ENCODE measurements at regions not wholly inside any gene's neighbourhood (a gene's known extent, or its start where the extent isn't known, plus 50 kb on each side); places are given as distances from the start of the nearest gene placed in this dataset.

DNA sequence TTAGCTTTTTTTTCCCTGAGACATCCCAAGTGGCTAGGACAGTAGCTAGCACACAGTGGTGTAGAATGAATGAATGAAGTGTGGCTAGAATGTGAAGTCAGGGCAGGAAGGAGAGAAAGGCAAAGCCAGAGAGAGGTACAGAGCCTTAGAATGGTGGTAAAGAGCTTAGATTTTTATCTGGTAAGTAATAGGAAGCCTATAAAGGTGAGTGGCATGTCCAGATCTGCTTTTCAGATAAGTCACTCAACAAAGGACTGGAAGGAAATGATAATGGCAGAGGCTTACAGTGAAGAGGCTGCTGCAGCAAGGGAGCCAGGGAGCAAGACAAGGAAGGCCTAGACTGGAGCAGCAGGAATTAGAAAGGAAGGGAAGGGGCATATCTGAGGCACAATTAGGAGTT lies 96.0 kb upstream of the PRDM1 start (continued):
- TF ChIP-seq, protein P1, sequence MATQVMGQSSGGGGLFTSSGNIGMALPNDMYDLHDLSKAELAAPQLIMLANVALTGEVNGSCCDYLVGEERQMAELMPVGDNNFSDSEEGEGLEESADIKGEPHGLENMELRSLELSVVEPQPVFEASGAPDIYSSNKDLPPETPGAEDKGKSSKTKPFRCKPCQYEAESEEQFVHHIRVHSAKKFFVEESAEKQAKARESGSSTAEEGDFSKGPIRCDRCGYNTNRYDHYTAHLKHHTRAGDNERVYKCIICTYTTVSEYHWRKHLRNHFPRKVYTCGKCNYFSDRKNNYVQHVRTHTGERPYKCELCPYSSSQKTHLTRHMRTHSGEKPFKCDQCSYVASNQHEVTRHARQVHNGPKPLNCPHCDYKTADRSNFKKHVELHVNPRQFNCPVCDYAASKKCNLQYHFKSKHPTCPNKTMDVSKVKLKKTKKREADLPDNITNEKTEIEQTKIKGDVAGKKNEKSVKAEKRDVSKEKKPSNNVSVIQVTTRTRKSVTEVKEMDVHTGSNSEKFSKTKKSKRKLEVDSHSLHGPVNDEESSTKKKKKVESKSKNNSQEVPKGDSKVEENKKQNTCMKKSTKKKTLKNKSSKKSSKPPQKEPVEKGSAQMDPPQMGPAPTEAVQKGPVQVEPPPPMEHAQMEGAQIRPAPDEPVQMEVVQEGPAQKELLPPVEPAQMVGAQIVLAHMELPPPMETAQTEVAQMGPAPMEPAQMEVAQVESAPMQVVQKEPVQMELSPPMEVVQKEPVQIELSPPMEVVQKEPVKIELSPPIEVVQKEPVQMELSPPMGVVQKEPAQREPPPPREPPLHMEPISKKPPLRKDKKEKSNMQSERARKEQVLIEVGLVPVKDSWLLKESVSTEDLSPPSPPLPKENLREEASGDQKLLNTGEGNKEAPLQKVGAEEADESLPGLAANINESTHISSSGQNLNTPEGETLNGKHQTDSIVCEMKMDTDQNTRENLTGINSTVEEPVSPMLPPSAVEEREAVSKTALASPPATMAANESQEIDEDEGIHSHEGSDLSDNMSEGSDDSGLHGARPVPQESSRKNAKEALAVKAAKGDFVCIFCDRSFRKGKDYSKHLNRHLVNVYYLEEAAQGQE (IDR thresholded peaks at IDR 0.05; ENCODE audit: unreplicated experiment), result no peak
- TF ChIP-seq STAT1 (IDR thresholded peaks at IDR 0.05; ENCODE audit: unreplicated experiment), result no peak
- TF ChIP-seq, protein P2, sequence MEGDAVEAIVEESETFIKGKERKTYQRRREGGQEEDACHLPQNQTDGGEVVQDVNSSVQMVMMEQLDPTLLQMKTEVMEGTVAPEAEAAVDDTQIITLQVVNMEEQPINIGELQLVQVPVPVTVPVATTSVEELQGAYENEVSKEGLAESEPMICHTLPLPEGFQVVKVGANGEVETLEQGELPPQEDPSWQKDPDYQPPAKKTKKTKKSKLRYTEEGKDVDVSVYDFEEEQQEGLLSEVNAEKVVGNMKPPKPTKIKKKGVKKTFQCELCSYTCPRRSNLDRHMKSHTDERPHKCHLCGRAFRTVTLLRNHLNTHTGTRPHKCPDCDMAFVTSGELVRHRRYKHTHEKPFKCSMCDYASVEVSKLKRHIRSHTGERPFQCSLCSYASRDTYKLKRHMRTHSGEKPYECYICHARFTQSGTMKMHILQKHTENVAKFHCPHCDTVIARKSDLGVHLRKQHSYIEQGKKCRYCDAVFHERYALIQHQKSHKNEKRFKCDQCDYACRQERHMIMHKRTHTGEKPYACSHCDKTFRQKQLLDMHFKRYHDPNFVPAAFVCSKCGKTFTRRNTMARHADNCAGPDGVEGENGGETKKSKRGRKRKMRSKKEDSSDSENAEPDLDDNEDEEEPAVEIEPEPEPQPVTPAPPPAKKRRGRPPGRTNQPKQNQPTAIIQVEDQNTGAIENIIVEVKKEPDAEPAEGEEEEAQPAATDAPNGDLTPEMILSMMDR (conservative IDR thresholded peaks at IDR 0.05; ENCODE audit: low read depth in 2 of 2), result no peak

DNA sequence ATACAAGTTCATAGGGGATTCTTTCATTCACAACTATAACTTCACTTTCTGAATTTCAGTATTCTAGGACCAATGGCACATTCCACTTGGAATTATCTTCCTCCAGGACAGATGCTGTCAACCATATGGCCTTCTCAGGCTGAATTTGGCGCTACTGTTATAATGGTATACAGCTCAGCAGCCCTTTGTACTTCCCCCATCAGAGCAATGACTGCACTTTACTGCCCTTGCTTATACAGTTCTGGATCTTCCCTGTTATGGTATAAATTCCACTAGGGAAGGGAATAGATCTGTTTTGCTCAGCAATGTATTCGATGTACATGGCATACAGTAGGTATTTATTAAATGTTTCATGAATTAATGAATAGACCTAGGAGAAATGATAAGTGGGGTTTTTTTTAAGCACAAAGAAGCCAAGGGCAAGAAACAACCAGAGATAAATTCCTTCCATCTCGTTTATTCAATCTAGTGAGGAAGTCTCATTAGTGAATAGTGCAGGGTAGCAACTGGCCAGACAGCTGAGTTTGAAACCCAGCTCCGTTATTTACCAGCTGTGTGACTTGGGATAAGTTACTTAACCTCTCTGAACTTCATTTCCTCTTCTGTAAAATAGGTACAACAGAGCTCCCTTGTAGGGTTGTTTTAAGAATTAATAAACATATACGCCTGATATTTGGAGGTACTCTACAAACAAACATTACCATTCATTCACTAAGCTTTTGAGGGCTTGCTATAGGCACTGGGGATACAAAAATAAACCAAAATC lies 97.1 kb upstream of the PRDM1 start:
- Histone ChIP-seq H3K36me3 (ENCODE audit: insufficient read depth) (no peaks in the 10 kb centered on the region), H2AFZ (no peak overlapping the region), H3K4me3 (no peak overlapping the region), H4K20me1 (replicated peaks; ENCODE audit: insufficient read depth) (peaks cover 17% of the 10 kb centered on the region), H3K27ac (ENCODE audit: low read depth) (no peak overlapping the region), H3K4me1 (ENCODE audit: insufficient read depth) (peaks cover 31% of the 10 kb centered on the region), H3F3A (replicated peaks; ENCODE audit: low read depth) (no peaks in the 10 kb centered on the region), H3K9me2 (ENCODE audit: insufficient read depth) (no peaks in the 10 kb centered on the region), H3K4me2 (no peak overlapping the region), H3K27me3 (ENCODE audit: insufficient read depth) (peaks cover 99% of the 10 kb centered on the region), H3K79me2 (replicated peaks; ENCODE audit: insufficient read depth) (no peaks in the 10 kb centered on the region)
- no peak for DNase-seq (ENCODE audit: low spot score)
- no peak overlapping the region for H3K27ac Mint-ChIP-seq
- H3K27me3 Mint-ChIP-seq (ENCODE audit: insufficient read depth, low read depth, poor library complexity), result peaks cover 95% of the 10 kb centered on the region
- no peak for ATAC-seq
- H3K4me1 Mint-ChIP-seq, result peaks cover 24% of the 10 kb centered on the region; the same call in 2 of the 3 replicates
- no peaks in the 10 kb centered on the region; the same call in 1 of the 3 replicates for H3K9me3 Mint-ChIP-seq
- no peak overlapping the region for H3K4me3 Mint-ChIP-seq
- no peaks in the 10 kb centered on the region; the same call in 2 of the 3 replicates for H3K36me3 Mint-ChIP-seq (ENCODE audit: low read depth)
- no peak for TF ChIP-seq JUNB (IDR thresholded peaks at IDR 0.05; ENCODE audit: unreplicated experiment)
- TF ChIP-seq EZH2phosphoT487 (IDR thresholded peaks at IDR 0.05; ENCODE audit: unreplicated experiment), result no peak
- TF ChIP-seq EZH2 (IDR thresholded peaks at IDR 0.05; ENCODE audit: low read depth, unreplicated experiment), result no peak
- TF ChIP-seq, protein P2 (conservative IDR thresholded peaks at IDR 0.05; ENCODE audit: low read depth in 2 of 2), result no peak
- TF ChIP-seq, protein P3, sequence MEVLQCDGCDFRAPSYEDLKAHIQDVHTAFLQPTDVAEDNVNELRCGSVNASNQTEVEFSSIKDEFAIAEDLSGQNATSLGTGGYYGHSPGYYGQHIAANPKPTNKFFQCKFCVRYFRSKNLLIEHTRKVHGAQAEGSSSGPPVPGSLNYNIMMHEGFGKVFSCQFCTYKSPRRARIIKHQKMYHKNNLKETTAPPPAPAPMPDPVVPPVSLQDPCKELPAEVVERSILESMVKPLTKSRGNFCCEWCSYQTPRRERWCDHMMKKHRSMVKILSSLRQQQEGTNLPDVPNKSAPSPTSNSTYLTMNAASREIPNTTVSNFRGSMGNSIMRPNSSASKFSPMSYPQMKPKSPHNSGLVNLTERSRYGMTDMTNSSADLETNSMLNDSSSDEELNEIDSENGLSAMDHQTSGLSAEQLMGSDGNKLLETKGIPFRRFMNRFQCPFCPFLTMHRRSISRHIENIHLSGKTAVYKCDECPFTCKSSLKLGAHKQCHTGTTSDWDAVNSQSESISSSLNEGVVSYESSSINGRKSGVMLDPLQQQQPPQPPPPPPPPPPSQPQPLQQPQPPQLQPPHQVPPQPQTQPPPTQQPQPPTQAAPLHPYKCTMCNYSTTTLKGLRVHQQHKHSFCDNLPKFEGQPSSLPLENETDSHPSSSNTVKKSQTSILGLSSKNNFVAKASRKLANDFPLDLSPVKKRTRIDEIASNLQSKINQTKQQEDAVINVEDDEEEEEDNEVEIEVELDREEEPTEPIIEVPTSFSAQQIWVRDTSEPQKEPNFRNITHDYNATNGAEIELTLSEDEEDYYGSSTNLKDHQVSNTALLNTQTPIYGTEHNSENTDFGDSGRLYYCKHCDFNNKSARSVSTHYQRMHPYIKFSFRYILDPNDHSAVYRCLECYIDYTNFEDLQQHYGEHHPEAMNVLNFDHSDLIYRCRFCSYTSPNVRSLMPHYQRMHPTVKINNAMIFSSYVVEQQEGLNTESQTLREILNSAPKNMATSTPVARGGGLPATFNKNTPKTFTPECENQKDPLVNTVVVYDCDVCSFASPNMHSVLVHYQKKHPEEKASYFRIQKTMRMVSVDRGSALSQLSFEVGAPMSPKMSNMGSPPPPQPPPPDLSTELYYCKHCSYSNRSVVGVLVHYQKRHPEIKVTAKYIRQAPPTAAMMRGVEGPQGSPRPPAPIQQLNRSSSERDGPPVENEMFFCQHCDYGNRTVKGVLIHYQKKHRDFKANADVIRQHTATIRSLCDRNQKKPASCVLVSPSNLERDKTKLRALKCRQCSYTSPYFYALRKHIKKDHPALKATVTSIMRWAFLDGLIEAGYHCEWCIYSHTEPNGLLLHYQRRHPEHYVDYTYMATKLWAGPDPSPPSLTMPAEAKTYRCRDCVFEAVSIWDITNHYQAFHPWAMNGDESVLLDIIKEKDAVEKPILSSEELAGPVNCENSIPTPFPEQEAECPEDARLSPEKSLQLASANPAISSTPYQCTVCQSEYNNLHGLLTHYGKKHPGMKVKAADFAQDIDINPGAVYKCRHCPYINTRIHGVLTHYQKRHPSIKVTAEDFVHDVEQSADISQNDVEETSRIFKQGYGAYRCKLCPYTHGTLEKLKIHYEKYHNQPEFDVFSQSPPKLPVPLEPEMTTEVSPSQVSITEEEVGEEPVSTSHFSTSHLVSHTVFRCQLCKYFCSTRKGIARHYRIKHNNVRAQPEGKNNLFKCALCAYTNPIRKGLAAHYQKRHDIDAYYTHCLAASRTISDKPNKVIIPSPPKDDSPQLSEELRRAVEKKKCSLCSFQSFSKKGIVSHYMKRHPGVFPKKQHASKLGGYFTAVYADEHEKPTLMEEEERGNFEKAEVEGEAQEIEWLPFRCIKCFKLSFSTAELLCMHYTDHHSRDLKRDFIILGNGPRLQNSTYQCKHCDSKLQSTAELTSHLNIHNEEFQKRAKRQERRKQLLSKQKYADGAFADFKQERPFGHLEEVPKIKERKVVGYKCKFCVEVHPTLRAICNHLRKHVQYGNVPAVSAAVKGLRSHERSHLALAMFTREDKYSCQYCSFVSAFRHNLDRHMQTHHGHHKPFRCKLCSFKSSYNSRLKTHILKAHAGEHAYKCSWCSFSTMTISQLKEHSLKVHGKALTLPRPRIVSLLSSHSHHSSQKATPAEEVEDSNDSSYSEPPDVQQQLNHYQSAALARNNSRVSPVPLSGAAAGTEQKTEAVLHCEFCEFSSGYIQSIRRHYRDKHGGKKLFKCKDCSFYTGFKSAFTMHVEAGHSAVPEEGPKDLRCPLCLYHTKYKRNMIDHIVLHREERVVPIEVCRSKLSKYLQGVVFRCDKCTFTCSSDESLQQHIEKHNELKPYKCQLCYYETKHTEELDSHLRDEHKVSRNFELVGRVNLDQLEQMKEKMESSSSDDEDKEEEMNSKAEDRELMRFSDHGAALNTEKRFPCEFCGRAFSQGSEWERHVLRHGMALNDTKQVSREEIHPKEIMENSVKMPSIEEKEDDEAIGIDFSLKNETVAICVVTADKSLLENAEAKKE (CRISPR knock-in tag; IDR thresholded peaks at IDR 0.05), result no peak
- TF ChIP-seq ZNF331 (CRISPR knock-in tag; IDR thresholded peaks at IDR 0.05; ENCODE audit: low read depth), result no peak
- TF ChIP-seq POLR2AphosphoS5 (IDR thresholded peaks at IDR 0.05; ENCODE audit: low read depth), result no peak
- no peak for TF ChIP-seq STAT1 (IDR thresholded peaks at IDR 0.05; ENCODE audit: unreplicated experiment)
- TF ChIP-seq CREB1 (CRISPR knock-in tag; IDR thresholded peaks at IDR 0.05; ENCODE audit: low read depth), result no peak
